ENCODE measurements at regions not wholly inside any gene's neighbourhood (a gene's known extent, or its start where the extent isn't known, plus 50 kb on each side); places are given as distances from the start of the nearest gene placed in this dataset.

- WGBS, 3 donors = 63 to 69% (median 64%) methylated on average over 9 to 10 of the region's 10 CpGs
- H3K4me3 ChIP-seq = no peak overlapping the region
- H3K27me3 ChIP-seq (ENCODE audit: insufficient read depth in 3 of 3, low read length in 2 of 3) = peaks cover 0 to 1% (median 0%) of the 10 kb centered on the region in 3 donors
- no peaks in the 10 kb centered on the region for H3K4me1 ChIP-seq
- no peaks in the 10 kb centered on the region for H3K36me3 ChIP-seq (ENCODE audit: insufficient read depth in 1 of 2, low read depth in 1 of 2)
- DNase-seq (no peak), ATAC-seq (no peak)
- TF ChIP-seq CTCF (IDR thresholded peaks at IDR 0.05) = no peak
- intact Hi-C loops (cut with DNase I) = no loop called here
- no peaks in the 10 kb centered on the region for H3K9me3 ChIP-seq
- H3K27ac ChIP-seq = no peak overlapping the region
Observed at GRCh38 chr19:28642787-28643683, 569.9 kb downstream of the UQCRFS1 start.

- 46 to 52% (median 51%) methylated on average over 6 of the region's 6 CpGs for WGBS, 3 donors
- TF ChIP-seq CTCF (IDR thresholded peaks at IDR 0.05) = no peak
- Histone ChIP-seq H3K27ac (no peak overlapping the region), H3K4me1 (no peaks in the 10 kb centered on the region), H3K4me3 (no peak overlapping the region), H3K9me3 (no peaks in the 10 kb centered on the region), H3K36me3 (ENCODE audit: insufficient read depth in 1 of 2, low read depth in 1 of 2) (no peaks in the 10 kb centered on the region), H3K27me3 (ENCODE audit: insufficient read depth in 3 of 3, low read length in 2 of 3) (peaks cover 0 to 1% (median 0%) of the 10 kb centered on the region in 3 donors)
- DNase-seq (no peak), ATAC-seq (no peak)
- intact Hi-C loops (cut with DNase I) = no loop called here
Observed at GRCh38 chr19:28641395-28641794, 571.6 kb downstream of the UQCRFS1 start.

GRCh38 chr19:28640506-28640905 is 572.4 kb downstream of the UQCRFS1 start:
- H3K9me3 ChIP-seq = no peaks in the 10 kb centered on the region
- H3K4me3 ChIP-seq = no peak overlapping the region
- WGBS, 3 donors = 77 to 83% (median 77%) methylated on average over 4 of the region's 4 CpGs

GRCh38 chr19:28638445-28638844 is 574.5 kb downstream of the UQCRFS1 start:
- intact Hi-C loops (cut with DNase I) = no loop called here
- ATAC-seq (no peak), DNase-seq (no peak)
- WGBS, 3 donors = 84 to 89% (median 87%) methylated on average over 4 of the region's 4 CpGs
- H3K4me3 ChIP-seq = no peak overlapping the region
- H3K27me3 ChIP-seq (ENCODE audit: insufficient read depth in 3 of 3, low read length in 2 of 3) = peaks cover 0 to 1% (median 0%) of the 10 kb centered on the region in 3 donors
- no peak for TF ChIP-seq CTCF (IDR thresholded peaks at IDR 0.05)
- H3K36me3 ChIP-seq (ENCODE audit: insufficient read depth in 1 of 2, low read depth in 1 of 2) = no peaks in the 10 kb centered on the region
- H3K4me1 ChIP-seq = no peaks in the 10 kb centered on the region
- H3K9me3 ChIP-seq = no peaks in the 10 kb centered on the region
- no peak overlapping the region for H3K27ac ChIP-seq

More at GRCh38 chr19:28640506-28640905, 572.4 kb downstream of the UQCRFS1 start:
- Histone ChIP-seq H3K36me3 (ENCODE audit: insufficient read depth in 1 of 2, low read depth in 1 of 2) (no peaks in the 10 kb centered on the region), H3K4me1 (no peaks in the 10 kb centered on the region), H3K27me3 (ENCODE audit: insufficient read depth in 3 of 3, low read length in 2 of 3) (peaks cover 0 to 1% (median 0%) of the 10 kb centered on the region in 3 donors), H3K27ac (no peak overlapping the region)
- ATAC-seq (no peak), DNase-seq (no peak)
- intact Hi-C loops (cut with DNase I) = no loop called here
- no peak for TF ChIP-seq CTCF (IDR thresholded peaks at IDR 0.05)

Data from psoas muscle (tissue), 7 donors.